Smooth muscle cell (in vitro differentiated cells): ENCODE measurements at regions not wholly inside any gene's neighbourhood (a gene's known extent, or its start where the extent isn't known, plus 50 kb on each side); places are given as distances from the start of the nearest gene placed in this dataset.

Experiments
- DNase-seq: peaks from one replicate; lab custom pipeline; 2025; ENCODE audit not compliant: unreplicated experiment; lab: John Stamatoyannopoulos, UW
- H2AFZ ChIP-seq: fragments of 200-600 bp; sonication (generic); 2 replicates; pipeline ENCODE4 v1.6.0; 2016; ENCODE audit warnings: antibody characterized with exemption, low read depth, mild to moderate bottlenecking
- H3F3A ChIP-seq: fragments of 200-600 bp; sonication (generic); 2 replicates; pipeline ENCODE4 v1.6.0; 2017; ENCODE audit warnings: antibody characterized with exemption, low read depth
- H3K27ac ChIP-seq: fragments of 200-600 bp; sonication (generic); 2 replicates; pipeline ENCODE4 v1.5.1; 2016; ENCODE audit warnings: low read depth, mild to moderate bottlenecking
- H3K27me3 ChIP-seq: fragments of 200-600 bp; sonication (generic); 2 replicates; pipeline ENCODE4 v1.6.1; 2016; ENCODE audit warnings: low read depth, mild to moderate bottlenecking
- H3K36me3 ChIP-seq: fragments of 200-600 bp; sonication (generic); 2 replicates; pipeline ENCODE4 v1.5.1; 2016; ENCODE audit warnings: low read depth
- H3K4me1 ChIP-seq: fragments of 200-600 bp; sonication (generic); 2 replicates; pipeline ENCODE4 v1.5.1; 2016; ENCODE audit warnings: low read depth
- H3K4me2 ChIP-seq: fragments of 200-600 bp; sonication (generic); 2 replicates; pipeline ENCODE4 v1.6.0; 2016; ENCODE audit warnings: mild to moderate bottlenecking
- H3K4me3 ChIP-seq: fragments of 200-600 bp; sonication (generic); 2 replicates; pipeline ENCODE4 v1.5.1; 2016; ENCODE audit warnings: mild to moderate bottlenecking
- H3K79me2 ChIP-seq: fragments of 200-600 bp; sonication (generic); 2 replicates; pipeline ENCODE4 v1.6.0; 2016; ENCODE audit warnings: low read depth, mild to moderate bottlenecking
- H3K9ac ChIP-seq: fragments of 200-600 bp; sonication (generic); 2 replicates; pipeline ENCODE4 v1.6.0; 2016; ENCODE audit warnings: low read depth
- H3K9me3 ChIP-seq: fragments of 200-600 bp; sonication (generic); replicated peaks from 2 replicates; pipeline ENCODE4 v1.5.1; 2016; ENCODE audit warnings: low read depth
- H4K20me1 ChIP-seq: fragments of 200-600 bp; sonication (generic); 2 replicates; pipeline ENCODE4 v1.6.0; 2016; ENCODE audit warnings: low read depth
- WGBS: methylation state at CpG from one replicate; pipeline ENCODE4 v1.1.7; 2016; ENCODE audit warnings: low lambda C conversion rate; 5-methylcytosine and 5-hydroxymethylcytosine counted together
- TF ChIP-seq, protein P1 (sequence below): fragments of 200-600 bp; sonication (generic); IDR thresholded peaks from 2 replicates; pipeline ENCODE4 v1.5.1; 2017; ENCODE audit warnings: borderline replicate concordance, mild to moderate bottlenecking, antibody characterized with exemption; ENCODE audit not compliant: insufficient read depth, poor library complexity, severe bottlenecking

- Histone ChIP-seq H3K27ac (no peak overlapping the region), H3F3A (no peaks in the 10 kb centered on the region), H3K4me3 (no peak overlapping the region), H3K4me1 (no peaks in the 10 kb centered on the region), H3K9ac (no peak overlapping the region), H3K4me2 (no peak overlapping the region), H2AFZ (no peak overlapping the region), H3K27me3 (no peaks in the 10 kb centered on the region), H3K36me3 (no peaks in the 10 kb centered on the region), H3K79me2 (no peaks in the 10 kb centered on the region), H3K9me3 (no peaks in the 10 kb centered on the region), H4K20me1 (peaks cover 4% of the 10 kb centered on the region)
- TF ChIP-seq, protein P1, sequence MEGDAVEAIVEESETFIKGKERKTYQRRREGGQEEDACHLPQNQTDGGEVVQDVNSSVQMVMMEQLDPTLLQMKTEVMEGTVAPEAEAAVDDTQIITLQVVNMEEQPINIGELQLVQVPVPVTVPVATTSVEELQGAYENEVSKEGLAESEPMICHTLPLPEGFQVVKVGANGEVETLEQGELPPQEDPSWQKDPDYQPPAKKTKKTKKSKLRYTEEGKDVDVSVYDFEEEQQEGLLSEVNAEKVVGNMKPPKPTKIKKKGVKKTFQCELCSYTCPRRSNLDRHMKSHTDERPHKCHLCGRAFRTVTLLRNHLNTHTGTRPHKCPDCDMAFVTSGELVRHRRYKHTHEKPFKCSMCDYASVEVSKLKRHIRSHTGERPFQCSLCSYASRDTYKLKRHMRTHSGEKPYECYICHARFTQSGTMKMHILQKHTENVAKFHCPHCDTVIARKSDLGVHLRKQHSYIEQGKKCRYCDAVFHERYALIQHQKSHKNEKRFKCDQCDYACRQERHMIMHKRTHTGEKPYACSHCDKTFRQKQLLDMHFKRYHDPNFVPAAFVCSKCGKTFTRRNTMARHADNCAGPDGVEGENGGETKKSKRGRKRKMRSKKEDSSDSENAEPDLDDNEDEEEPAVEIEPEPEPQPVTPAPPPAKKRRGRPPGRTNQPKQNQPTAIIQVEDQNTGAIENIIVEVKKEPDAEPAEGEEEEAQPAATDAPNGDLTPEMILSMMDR, result no peak
- no peak for DNase-seq
Measured at GRCh38 chrX:63514569-63515080, 163.5 kb upstream of the SPIN4 start.

DNA sequence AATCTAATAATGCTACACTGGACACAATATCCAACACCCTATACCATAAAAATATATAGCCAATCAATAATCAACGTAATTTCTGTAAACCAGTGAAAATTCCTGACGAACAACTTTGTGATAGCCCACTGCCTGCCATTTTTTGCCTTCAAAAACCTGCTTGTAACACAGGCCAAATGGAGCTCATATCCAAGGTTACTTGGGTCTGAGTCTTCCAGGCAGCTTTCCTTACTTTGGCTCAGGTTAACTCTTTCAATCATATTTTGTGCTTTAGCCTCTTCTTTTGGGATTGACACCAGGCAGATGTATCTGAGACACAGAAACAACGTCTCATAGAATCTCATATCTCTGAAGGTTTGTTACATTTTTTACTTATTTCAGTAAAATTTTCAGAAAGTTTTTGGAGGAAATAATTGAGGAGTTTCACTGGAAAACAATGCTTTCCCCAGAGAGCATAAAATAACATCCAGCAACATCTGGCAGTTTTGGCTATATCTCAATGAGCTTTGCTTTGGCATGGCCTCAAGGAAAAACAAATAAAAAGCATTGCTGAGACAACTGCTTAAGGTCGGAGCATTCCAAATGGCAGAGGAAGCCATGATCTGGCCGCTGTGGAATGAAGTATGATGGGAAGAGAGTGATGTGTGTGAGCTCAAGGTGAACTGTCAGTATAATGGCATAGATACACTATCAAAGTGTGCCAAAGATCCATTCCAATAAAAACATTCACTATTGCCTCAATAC is 162.9 kb upstream of the SPIN4 start:
- TF ChIP-seq, protein P1, result no peak
- Histone ChIP-seq H3K9ac (no peak overlapping the region), H3K27me3 (no peaks in the 10 kb centered on the region), H3K27ac (no peak overlapping the region), H3K4me3 (no peak overlapping the region), H3K4me1 (no peaks in the 10 kb centered on the region), H3K4me2 (no peak overlapping the region), H2AFZ (no peak overlapping the region), H4K20me1 (peaks cover 4% of the 10 kb centered on the region), H3F3A (no peaks in the 10 kb centered on the region), H3K9me3 (no peaks in the 10 kb centered on the region), H3K79me2 (no peaks in the 10 kb centered on the region), H3K36me3 (no peaks in the 10 kb centered on the region)
- DNase-seq, result no peak
- WGBS, result 69% methylated on average over 5 of the region's 5 CpGs

GRCh38 chrX:63511361-63511760 is 160.2 kb upstream of the SPIN4 start:
- no peaks in the 10 kb centered on the region for H3K27me3 ChIP-seq
- TF ChIP-seq, protein P1, result no peak
- H3K36me3 ChIP-seq, result no peaks in the 10 kb centered on the region
- peaks cover 4% of the 10 kb centered on the region for H4K20me1 ChIP-seq
- no peaks in the 10 kb centered on the region for H3K79me2 ChIP-seq
- H3K4me3 ChIP-seq, result no peak overlapping the region
- no peaks in the 10 kb centered on the region for H3K9me3 ChIP-seq
- no peaks in the 10 kb centered on the region for H3K4me1 ChIP-seq
- no peak overlapping the region for H2AFZ ChIP-seq
- H3F3A ChIP-seq, result no peaks in the 10 kb centered on the region
- no peak overlapping the region for H3K9ac ChIP-seq
- no peak overlapping the region for H3K27ac ChIP-seq
- H3K4me2 ChIP-seq, result no peak overlapping the region
- no peak for DNase-seq
- WGBS, result 69% methylated on average over 3 of the region's 3 CpGs

GRCh38 chrX:63508668-63509067 is 157.5 kb upstream of the SPIN4 start:
- H3K27me3 ChIP-seq, result no peaks in the 10 kb centered on the region

More at GRCh38 chrX:63508668-63509067, 157.5 kb upstream of the SPIN4 start:
- TF ChIP-seq, protein P1, result no peak
- H4K20me1 ChIP-seq, result peaks cover 5% of the 10 kb centered on the region
- H2AFZ ChIP-seq, result no peak overlapping the region
- H3K4me3 ChIP-seq, result no peak overlapping the region
- WGBS, result 86% methylated on average over 5 of the region's 5 CpGs
- no peaks in the 10 kb centered on the region for H3F3A ChIP-seq
- peaks cover 2% of the 10 kb centered on the region for H3K4me1 ChIP-seq
- no peak overlapping the region for H3K9ac ChIP-seq
- H3K27ac ChIP-seq, result no peak overlapping the region
- no peaks in the 10 kb centered on the region for H3K36me3 ChIP-seq
- DNase-seq, result no peak
- no peaks in the 10 kb centered on the region for H3K9me3 ChIP-seq
- H3K4me2 ChIP-seq, result no peak overlapping the region
- H3K79me2 ChIP-seq, result no peaks in the 10 kb centered on the region
